22Rv1 (cell line): ENCODE measurements at regions not wholly inside any gene's neighbourhood (a gene's known extent, or its start where the extent isn't known, plus 50 kb on each side); places are given as distances from the start of the nearest gene placed in this dataset.

Experiments used
- CTCF ChIP-seq: fragments of 450-650 bp; IDR thresholded peaks from 2 replicates; pipeline ENCODE4 v1.5.1; 2017; ENCODE audit warnings: mild to moderate bottlenecking
- ZFX ChIP-seq: fragments of 450-650 bp; IDR thresholded peaks from 2 replicates; pipeline ENCODE4 v1.6.1; 2017; ENCODE audit warnings: antibody characterized with exemption, borderline replicate concordance

GRCh38 chr9:80957801-80958200 lies 731.5 kb downstream of the TLE1 start:
- TF ChIP-seq CTCF (no peak), ZFX (no peak)
